ENCODE measurements at regions not wholly inside any gene's neighbourhood (a gene's known extent, or its start where the extent isn't known, plus 50 kb on each side); places are given as distances from the start of the nearest gene placed in this dataset.

- no peak for DNase-seq
Measured at GRCh38 chr10:25661632-25662031, 272.4 kb upstream of the MYO3A start.

GRCh38 chr10:25666276-25666675 lies 267.8 kb upstream of the MYO3A start:
- no peak for DNase-seq

GRCh38 chr10:25675204-25675603 lies 258.8 kb upstream of the MYO3A start:
- DNase-seq = no peak

GRCh38 chr10:25675615-25676014 lies 258.4 kb upstream of the MYO3A start:
- no peak for DNase-seq

GRCh38 chr10:25678220-25678619 lies 255.8 kb upstream of the MYO3A start:
- no peak for DNase-seq

GRCh38 chr10:25678666-25679065 lies 255.4 kb upstream of the MYO3A start:
- no peak for DNase-seq

GRCh38 chr10:25682203-25682851 lies 251.7 kb upstream of the MYO3A start:
- no peak for DNase-seq

- DNase-seq = no peak
Measured at GRCh38 chr10:25683344-25683743, 250.7 kb upstream of the MYO3A start.

GRCh38 chr10:25687521-25687920 lies 246.5 kb upstream of the MYO3A start:
- DNase-seq = no peak

- no peak for DNase-seq
Measured at GRCh38 chr10:25689346-25690100, 244.5 kb upstream of the MYO3A start.

- no peak for DNase-seq
Measured at GRCh38 chr10:25692761-25693160, 241.3 kb upstream of the MYO3A start.

GRCh38 chr10:25694206-25694933 lies 239.7 kb upstream of the MYO3A start:
- DNase-seq = no peak

GRCh38 chr10:25694971-25695370 lies 239.1 kb upstream of the MYO3A start:
- DNase-seq = no peak

GRCh38 chr10:25695586-25695985 lies 238.4 kb upstream of the MYO3A start:
- no peak for DNase-seq

- DNase-seq = no peak
Measured at GRCh38 chr10:25696013-25696708, 237.9 kb upstream of the MYO3A start.

- no peak for DNase-seq
Measured at GRCh38 chr10:25697412-25697811, 236.6 kb upstream of the MYO3A start.

- DNase-seq = no peak
Measured at GRCh38 chr10:25698638-25699037, 235.4 kb upstream of the MYO3A start.

GRCh38 chr10:25699631-25700030 lies 234.4 kb upstream of the MYO3A start:
- no peak for DNase-seq

- DNase-seq = no peak
Measured at GRCh38 chr10:25701652-25702051, 232.4 kb upstream of the MYO3A start.

GRCh38 chr10:25704622-25705021 lies 229.4 kb upstream of the MYO3A start:
- no peak for DNase-seq

- no peak for DNase-seq
Measured at GRCh38 chr10:25707572-25707971, 226.5 kb upstream of the MYO3A start.

GRCh38 chr10:25707976-25708671 lies 225.9 kb upstream of the MYO3A start:
- DNase-seq = no peak

- DNase-seq = no peak
Measured at GRCh38 chr10:25713894-25714240, 220.2 kb upstream of the MYO3A start.
